C4-2B (cell line): ENCODE measurements at regions not wholly inside any gene's neighbourhood (a gene's known extent, or its start where the extent isn't known, plus 50 kb on each side); places are given as distances from the start of the nearest gene placed in this dataset.

Experiments used
- ZFX ChIP-seq: fragments of 450-650 bp; IDR thresholded peaks from 2 replicates; pipeline ENCODE4 v1.6.1; 2017
- TF ChIP-seq, protein P1 (sequence below): fragments of 450-650 bp; conservative IDR thresholded peaks from 2 replicates; pipeline ENCODE4 v1.5.1; 2017; ENCODE audit warnings: mild to moderate bottlenecking

DNA sequence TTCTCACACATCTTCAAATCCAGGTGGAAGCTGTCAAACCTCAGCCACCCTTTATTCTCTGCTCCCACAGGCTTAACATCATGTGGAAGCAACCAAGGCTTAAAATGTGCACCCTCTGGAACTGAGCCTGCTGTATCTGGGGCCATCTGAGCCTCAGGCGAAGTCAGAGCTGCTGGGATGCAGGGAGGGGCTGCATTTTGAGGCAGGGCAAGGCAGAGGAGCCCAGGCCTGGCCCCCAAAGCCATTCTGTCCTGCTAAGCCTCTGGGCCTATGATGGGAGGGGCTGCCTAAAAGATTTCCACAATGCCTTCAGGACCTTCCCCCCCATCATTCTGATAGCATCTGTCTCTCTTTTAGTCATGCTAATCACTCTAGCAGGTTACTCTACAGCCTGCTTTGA, 51.7 kb upstream of the COBL start:
- TF ChIP-seq, protein P1, sequence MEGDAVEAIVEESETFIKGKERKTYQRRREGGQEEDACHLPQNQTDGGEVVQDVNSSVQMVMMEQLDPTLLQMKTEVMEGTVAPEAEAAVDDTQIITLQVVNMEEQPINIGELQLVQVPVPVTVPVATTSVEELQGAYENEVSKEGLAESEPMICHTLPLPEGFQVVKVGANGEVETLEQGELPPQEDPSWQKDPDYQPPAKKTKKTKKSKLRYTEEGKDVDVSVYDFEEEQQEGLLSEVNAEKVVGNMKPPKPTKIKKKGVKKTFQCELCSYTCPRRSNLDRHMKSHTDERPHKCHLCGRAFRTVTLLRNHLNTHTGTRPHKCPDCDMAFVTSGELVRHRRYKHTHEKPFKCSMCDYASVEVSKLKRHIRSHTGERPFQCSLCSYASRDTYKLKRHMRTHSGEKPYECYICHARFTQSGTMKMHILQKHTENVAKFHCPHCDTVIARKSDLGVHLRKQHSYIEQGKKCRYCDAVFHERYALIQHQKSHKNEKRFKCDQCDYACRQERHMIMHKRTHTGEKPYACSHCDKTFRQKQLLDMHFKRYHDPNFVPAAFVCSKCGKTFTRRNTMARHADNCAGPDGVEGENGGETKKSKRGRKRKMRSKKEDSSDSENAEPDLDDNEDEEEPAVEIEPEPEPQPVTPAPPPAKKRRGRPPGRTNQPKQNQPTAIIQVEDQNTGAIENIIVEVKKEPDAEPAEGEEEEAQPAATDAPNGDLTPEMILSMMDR: no peak
- TF ChIP-seq ZFX: no peak
